ENCODE measurements at regions not wholly inside any gene's neighbourhood (a gene's known extent, or its start where the extent isn't known, plus 50 kb on each side); places are given as distances from the start of the nearest gene placed in this dataset.
"Not testable (repeated sequence)": the region's sequence is repeated elsewhere in the genome, so short reads cannot be mapped to it uniquely, and the experiment has no call there.

GRCh38 chr9:78439190-78439865, 142.4 kb downstream of the PSAT1 start:
- H3K9ac ChIP-seq: no peak overlapping the region

GRCh38 chr9:78439866-78440830, 143.2 kb downstream of the PSAT1 start:
- Histone ChIP-seq H3K4me1 (no peaks in the 10 kb centered on the region), H3K9me3 (ENCODE audit: control insufficient read depth, low read length) (no peaks in the 10 kb centered on the region), H3K4me2 (ENCODE audit: low read length) (no peak overlapping the region), H3K79me2 (no peaks in the 10 kb centered on the region), H3K9ac (no peak overlapping the region), H3K4me3 (ENCODE audit: low read depth, low read length) (no peak overlapping the region), H3K27me3 (ENCODE audit: control insufficient read depth, insufficient read depth, low read length) (no peaks in the 10 kb centered on the region), H2AFZ (no peak overlapping the region), H3K27ac (no peak overlapping the region), H3K36me3 (ENCODE audit: control insufficient read depth, insufficient read depth, low read length) (no peaks in the 10 kb centered on the region)
- TF ChIP-seq CTCF (IDR thresholded peaks at IDR 0.05): no peak

More at GRCh38 chr9:78439190-78439865, 142.4 kb downstream of the PSAT1 start:
- no peak overlapping the region for H2AFZ ChIP-seq
- no peaks in the 10 kb centered on the region for H3K79me2 ChIP-seq
- no peak overlapping the region for H3K4me2 ChIP-seq (ENCODE audit: low read length)
- peak; percentile 72 for TF ChIP-seq CTCF (IDR thresholded peaks at IDR 0.05)
- no peaks in the 10 kb centered on the region for H3K27me3 ChIP-seq (ENCODE audit: control insufficient read depth, insufficient read depth, low read length)
- H3K27ac ChIP-seq: no peak overlapping the region
- no peak overlapping the region for H3K4me3 ChIP-seq (ENCODE audit: low read depth, low read length)
- H3K36me3 ChIP-seq (ENCODE audit: control insufficient read depth, insufficient read depth, low read length): no peaks in the 10 kb centered on the region
- H3K4me1 ChIP-seq: no peaks in the 10 kb centered on the region
- no peaks in the 10 kb centered on the region for H3K9me3 ChIP-seq (ENCODE audit: control insufficient read depth, low read length)

- H3K79me2 ChIP-seq: no peaks in the 10 kb centered on the region
- no peak for TF ChIP-seq CTCF (IDR thresholded peaks at IDR 0.05)
- H3K4me2 ChIP-seq (ENCODE audit: low read length): no peak overlapping the region
- no peaks in the 10 kb centered on the region for H3K27me3 ChIP-seq (ENCODE audit: control insufficient read depth, insufficient read depth, low read length)
- no peak overlapping the region for H3K4me3 ChIP-seq (ENCODE audit: low read depth, low read length)
- no peak overlapping the region for H2AFZ ChIP-seq
- H3K4me1 ChIP-seq: no peaks in the 10 kb centered on the region
- H3K9ac ChIP-seq: no peak overlapping the region
- H3K27ac ChIP-seq: no peak overlapping the region
- no peaks in the 10 kb centered on the region for H3K9me3 ChIP-seq (ENCODE audit: control insufficient read depth, low read length)
- no peaks in the 10 kb centered on the region for H3K36me3 ChIP-seq (ENCODE audit: control insufficient read depth, insufficient read depth, low read length)
These were observed 144.5 kb downstream of the PSAT1 start for GRCh38 chr9:78441396-78441795.

- Histone ChIP-seq H3K4me1 (no peaks in the 10 kb centered on the region), H3K4me3 (ENCODE audit: low read depth, low read length) (no peak overlapping the region), H3K9me3 (ENCODE audit: control insufficient read depth, low read length) (no peaks in the 10 kb centered on the region), H3K9ac (no peak overlapping the region), H3K36me3 (ENCODE audit: control insufficient read depth, insufficient read depth, low read length) (no peaks in the 10 kb centered on the region), H2AFZ (no peak overlapping the region), H3K79me2 (no peaks in the 10 kb centered on the region), H3K27me3 (ENCODE audit: control insufficient read depth, insufficient read depth, low read length) (no peaks in the 10 kb centered on the region), H3K27ac (no peak overlapping the region), H3K4me2 (ENCODE audit: low read length) (no peak overlapping the region)
- TF ChIP-seq CTCF (IDR thresholded peaks at IDR 0.05): no peak
These were observed 145.0 kb downstream of the PSAT1 start for GRCh38 chr9:78441822-78442431.

GRCh38 chr9:78442577-78442976, 145.7 kb downstream of the PSAT1 start:
- H3K4me2 ChIP-seq (ENCODE audit: low read length); H3K9me3 ChIP-seq (ENCODE audit: control insufficient read depth, low read length); H3K27ac ChIP-seq; H3K4me1 ChIP-seq; H3K4me3 ChIP-seq (ENCODE audit: low read depth, low read length); H3K79me2 ChIP-seq; H3K36me3 ChIP-seq (ENCODE audit: control insufficient read depth, insufficient read depth, low read length); H2AFZ ChIP-seq; H3K9ac ChIP-seq; H3K27me3 ChIP-seq (ENCODE audit: control insufficient read depth, insufficient read depth, low read length): not testable (repeated sequence)
